HG02623 (cell line): ENCODE measurements at regions not wholly inside any gene's neighbourhood (a gene's known extent, or its start where the extent isn't known, plus 50 kb on each side); places are given as distances from the start of the nearest gene placed in this dataset.
"Not testable (repeated sequence)": the region's sequence is repeated elsewhere in the genome, so short reads cannot be mapped to it uniquely, and the experiment has no call there.

Source experiments
- ATAC-seq: cut with Tn5 transposase; IDR thresholded peaks from one replicate; pipeline ENCODE4 v1.9.1; 2021; ENCODE audit warnings: moderate library complexity; ENCODE audit not compliant: unreplicated experiment

DNA sequence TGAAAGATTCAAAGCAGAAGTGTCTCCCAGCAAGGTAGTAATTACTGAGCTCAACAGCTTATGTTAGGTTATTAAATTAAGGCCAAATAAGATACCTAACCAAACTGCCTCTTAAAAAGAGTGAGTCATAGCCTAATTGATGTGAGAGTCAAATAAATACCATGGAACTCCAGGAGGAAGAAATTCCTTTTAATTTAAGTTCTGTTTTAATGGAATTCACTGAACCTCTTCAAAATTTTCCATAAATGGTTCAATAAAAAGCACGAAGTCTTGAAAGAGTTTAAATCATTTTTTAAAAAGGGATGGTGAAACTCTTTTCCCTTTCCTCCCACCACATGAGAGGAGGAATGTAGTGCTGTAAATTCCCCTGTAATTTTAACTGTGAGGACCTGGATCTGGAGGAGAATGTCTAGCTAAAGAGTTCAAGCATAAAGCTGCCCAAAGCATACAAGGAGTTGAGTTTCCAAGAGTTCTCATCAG is 180.8 kb upstream of the MMADHC start:
- ATAC-seq: no peak

DNA sequence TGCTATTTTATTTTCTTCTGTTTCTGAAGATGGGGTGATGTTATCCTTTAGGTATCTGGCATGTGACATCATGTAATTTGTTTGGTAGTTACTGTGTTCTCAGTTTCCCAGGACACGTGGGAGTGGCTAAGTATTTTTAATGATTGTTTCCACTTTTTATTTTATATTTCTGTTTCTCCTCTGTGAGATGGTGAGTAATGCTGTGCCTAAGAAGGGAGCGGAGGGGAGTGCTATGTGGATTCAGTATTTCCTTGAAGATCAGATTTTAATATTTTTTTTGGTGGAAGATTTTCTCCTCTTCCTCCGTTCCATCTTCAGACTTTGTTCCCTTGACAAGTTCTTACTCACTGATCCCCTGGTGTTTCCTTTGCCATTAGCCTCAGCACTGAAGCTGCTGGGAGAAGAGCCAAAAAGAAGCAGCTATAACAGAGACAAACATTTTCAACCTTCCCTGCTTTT is 180.0 kb upstream of the MMADHC start:
- ATAC-seq: no peak

DNA sequence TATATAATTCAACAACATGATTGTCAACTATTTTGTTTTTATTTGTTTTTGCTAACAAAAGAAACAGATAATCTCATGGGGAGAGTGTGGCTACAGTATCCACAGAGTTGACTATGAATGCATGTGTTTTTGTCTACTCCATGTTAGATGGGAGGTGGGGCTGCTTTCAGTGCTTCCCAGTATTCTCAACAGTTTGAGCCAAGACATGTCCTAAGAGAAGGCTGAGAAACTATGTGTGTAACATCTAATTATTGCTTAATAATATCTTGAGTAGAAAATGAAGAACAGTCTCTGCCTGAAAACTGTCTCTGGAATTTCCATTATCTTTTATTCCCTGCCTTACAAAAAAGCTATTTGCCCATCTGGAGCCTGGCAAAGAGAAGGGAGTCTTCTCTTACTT is 178.8 kb upstream of the MMADHC start:
- ATAC-seq: no peak

DNA sequence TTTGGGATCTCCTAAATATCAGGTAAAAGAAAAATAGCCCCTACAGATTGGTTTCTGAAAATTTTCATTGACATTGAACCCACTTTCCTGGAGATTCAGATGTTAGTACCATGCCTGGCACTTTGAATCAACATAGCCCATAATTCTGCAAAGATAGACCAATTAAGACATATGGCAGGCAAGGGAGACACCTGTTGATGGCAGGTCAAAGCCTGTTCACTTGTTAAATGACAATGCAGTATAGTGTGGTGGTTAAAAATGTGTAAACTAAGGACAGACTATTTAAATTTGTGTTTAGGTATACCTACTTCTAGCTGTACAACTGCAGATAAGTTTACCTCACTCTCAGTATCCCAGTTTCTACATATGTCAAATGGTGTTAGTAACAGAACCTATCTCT is 178.1 kb upstream of the MMADHC start:
- no peak for ATAC-seq

DNA sequence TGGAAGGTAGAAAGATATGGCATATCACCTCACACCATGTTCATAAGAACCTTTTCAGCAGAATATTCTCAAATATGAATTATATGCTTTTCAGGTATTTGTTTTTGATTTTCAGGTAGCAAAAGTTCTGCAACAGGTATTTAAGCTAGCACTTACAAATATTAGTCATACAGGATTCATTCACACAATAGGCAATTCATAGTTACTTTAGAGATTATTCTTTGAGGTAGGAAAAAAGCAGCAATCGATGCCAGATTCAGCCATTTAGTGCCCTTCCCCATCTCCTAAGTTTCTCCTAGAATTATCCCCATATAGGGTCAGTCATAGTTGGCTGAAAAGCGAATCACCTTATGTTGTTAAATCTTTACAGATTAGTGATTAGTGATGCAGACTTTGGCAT is 177.4 kb upstream of the MMADHC start:
- ATAC-seq: no peak

DNA sequence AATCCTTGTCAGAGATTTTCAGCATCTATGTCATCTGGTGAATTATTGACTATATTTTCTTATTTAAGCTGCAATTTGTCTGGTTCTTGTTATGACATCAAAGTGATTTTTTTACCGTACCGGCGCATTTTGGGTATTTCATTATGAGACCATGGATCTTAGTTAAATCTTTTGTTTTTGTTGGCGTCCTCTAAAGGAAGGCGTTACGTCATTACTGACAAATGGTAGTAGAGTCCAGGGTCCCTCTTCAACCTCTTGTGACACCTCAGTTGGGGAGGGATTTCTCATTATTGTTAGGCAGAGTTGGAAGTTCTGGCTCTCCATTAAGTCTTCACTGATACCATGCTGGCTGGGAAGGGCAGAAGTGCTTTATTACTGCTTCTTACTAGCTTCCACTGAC is 175.8 kb upstream of the MMADHC start:
- no peak for ATAC-seq

DNA sequence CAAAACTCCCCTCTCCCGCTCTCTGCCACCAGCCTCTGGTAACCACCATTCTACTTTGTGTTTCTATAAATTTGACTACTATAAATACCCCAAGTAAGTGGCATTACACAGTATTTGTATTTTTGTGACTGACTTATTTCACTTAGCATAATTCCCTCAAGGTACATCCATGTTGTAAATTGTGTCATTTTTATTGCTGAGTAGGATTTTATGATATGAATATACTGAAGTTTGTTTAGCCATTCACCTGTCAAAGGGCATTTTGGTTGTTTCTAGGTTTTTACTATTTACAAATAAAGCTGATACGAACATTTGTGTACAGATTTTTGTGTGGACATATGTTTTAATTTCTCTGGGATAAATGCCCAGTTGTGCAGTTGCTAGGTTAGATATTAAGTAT is 174.0 kb upstream of the MMADHC start:
- ATAC-seq: no peak

DNA sequence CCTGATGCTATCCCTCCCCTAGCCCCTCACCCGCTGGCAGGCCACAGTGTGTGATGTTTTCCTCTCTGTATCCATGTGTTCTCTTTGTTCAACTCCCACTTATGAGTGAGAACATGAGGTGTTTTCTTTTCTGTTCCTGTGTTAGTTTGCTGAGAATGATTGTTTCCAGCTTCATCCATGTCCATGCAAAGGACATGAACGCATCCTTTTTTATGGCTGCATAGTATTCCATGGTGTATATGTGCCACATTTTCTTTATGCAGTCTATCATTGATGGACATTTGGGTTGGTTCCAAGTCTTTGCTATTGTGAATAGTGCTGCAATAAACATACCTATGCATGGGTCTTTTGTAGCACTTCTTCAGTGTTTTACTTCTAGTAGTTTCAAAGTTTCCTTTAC is 171.8 kb upstream of the MMADHC start:
- not testable (repeated sequence) for ATAC-seq

DNA sequence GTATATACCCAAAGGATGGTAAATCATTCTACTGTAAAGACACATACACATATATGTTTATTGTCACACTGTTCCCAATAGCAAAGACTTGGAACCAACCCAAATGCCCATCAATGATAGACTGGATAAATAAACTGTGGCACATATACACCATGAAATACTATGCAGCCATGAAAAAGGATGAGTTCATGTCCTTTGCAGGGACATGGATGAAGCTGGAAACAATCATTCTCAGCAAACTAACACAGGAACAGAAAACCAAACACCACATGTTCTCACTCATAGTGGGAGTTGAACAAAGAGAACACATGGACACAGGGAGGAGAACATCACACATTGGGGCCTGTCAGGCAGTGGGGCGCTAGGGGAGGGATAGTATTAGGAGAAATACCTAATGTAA is 167.1 kb upstream of the MMADHC start:
- not testable (repeated sequence) for ATAC-seq

DNA sequence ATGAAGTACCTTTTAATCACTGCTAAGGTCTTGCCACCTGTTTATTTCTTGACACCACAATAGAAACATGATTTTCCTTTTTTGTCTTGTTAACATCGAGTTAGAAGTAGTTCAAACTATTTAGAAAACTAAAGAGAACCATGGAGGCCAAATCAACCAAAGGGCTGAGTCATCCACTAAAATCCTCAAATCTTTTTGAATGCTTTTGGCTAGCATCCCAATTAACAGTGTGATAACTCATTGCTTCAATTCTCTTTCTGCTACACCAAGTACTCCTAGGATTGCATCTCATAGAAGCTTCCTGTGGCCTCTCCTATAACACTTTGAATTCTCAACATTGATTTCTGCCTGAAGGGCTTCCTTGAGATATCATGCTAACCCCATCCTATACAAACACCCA is 159.9 kb upstream of the MMADHC start:
- no peak for ATAC-seq

DNA sequence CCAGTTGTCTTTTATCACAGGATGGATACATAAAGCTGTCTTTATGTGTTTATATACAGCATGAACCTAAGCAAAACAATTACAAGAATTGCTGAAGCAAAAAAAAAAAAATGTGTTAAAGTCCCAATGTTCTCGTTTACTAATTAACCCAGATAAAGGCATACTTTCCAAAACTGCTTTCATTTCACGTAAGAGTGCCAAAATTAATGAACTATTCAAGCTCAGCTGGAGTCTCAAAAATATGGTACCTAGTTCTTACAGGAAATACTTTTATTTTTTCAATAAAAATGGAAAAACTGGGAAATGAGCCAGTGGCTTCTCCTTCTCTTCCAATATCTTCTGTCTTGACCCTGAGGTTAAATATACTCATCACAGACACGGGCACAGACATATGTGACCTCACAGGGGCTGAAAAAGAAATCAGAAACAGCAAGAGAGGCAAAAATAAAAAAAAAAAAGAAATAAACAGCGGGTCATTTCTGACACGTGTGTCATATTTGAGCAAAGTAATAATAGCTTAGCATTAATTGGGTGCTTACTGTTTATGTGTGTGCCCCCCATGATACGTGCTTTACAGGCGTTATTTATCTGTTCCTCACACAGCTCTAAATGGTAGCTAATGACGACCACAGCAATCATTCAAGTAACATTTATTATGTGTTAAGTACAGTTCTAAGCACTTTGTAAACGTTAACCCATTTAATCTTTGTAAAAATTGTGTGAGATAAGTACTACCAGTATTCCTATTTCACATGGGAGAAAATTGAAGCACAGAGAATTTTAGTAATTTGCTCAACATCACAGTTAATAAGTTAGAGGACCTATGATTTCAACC is 158.0 kb upstream of the MMADHC start:
- ATAC-seq: no peak

DNA sequence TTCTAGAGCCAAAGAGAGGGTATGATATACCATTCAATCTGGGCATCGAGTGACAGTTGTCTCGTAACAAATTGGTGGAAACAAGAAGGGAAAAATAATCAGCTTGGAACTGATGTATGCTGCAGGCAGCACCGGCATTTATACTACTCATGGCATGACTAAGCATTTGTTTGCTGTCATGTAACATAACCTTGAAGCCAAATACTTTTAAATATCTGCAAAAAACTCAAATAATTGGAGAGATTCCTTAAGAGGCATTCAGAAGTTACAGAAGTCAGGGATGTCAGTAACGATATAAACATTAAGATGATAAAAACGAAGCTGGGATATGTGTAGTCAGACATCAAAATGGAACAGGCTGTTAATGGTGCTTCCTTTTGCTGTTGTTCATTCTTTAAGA is 157.3 kb upstream of the MMADHC start:
- ATAC-seq: no peak

DNA sequence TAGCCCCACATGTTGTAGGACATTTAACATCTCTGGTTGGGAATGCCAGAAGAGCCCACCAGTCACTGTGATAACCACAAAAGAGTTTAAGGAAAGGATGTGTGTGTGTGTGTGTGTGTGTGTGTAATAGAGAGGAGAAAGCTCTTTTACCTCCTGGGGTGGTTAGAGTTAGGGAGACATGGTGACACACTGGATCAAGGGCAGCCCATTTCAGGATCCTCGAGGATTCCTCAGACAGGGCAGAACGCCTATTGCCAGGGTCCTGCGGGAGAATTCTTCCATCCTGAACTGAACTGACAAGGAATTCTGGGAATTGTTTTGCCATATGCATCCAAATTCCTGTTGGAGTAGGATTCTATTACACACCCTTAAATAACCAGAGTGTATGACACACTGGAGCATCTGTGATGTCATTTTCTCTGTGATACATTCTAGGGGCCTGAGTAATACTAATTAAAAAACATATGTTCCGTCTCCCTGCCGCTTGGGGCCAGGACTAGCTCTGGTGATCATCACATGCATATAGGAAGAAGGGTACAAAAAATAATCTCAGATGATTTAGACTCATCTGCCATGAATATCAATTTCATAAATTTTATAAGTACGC is 156.4 kb upstream of the MMADHC start:
- no peak for ATAC-seq

DNA sequence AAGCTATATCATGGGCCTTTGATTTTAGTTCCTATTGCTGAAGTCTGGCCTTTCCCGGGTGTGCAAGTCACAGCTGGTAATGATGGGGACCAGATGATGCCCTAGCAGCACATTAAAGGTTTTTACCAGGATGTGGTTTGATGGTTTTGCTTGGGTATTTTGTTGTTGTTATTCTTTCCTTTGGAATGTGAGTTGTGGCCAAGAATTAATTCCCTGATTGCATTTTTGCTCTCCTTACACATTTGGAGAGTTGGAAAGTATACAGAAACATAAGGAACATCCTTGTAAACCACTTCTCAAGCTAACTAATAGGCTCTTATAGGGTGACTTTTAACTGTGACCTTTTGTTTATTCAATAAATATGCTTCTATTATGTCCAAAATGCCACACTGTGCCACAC is 154.1 kb upstream of the MMADHC start:
- no peak for ATAC-seq

DNA sequence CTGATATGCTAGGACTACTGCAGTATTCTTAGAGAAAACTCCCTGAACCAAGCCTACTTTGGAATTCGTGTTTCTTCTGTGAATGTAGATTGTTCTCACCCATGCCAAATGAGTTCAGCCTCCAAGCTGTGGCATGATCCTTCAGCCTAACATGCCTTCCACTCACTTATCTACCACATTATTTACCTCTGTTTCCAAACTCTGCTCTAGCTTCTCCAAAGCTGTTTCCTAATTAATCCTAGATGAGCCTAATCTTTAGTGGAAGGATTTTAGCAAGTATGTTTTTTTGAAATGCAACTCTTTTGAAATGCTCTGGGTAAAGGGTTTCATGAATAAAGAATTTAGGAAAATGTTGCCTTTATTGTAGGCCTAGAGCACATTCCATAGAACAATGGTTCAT is 152.9 kb upstream of the MMADHC start:
- no peak for ATAC-seq

DNA sequence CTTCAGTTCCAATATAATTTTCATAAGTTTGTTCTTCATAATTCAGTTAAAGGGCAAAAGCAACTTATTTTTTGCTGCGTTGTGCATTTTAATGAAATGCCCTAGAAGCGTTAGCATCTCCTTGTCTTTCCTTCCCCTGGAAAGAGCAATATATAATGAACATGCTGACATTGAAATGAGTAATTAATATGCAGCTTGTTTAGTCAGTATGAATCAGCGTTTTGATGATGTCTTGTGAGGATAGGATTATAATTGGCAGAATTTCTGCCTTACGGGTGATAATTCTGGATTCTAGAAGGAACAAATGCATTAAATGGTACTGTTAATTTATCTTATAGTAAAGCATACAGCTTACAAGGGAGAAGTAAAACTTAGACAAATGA is 152.3 kb upstream of the MMADHC start:
- no peak for ATAC-seq

DNA sequence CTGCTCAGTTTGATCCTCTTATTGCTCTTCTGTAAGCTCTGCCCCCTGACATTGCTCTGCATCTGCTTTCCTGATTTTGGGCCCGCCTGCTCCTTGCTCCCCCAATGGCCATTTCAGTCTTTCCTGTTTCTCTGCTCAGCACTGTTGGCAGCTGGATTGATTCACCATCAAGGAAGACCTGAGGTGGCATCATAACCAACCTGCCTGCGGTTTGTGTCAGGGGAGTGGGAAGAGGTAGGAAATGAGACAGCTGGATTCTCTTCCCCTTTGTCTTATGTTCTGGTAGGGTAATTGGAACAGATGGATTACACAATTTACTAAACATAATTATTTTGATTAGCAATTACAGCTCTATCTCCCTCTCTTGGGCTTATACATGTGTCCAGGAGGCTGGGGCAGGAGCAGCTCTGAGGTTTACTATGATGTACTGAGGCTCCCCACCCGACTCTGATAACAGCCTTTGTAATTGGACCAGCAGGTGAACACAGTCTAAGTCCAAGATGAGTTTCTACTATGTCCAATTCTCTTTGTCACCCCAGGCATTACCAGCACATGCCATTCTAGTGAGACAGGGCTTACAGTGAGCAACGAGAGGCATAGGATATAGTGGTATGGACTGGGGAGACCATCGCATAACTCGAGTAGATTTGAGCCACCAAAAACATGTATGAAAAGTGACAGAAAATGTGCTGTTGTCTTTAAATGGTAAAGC is 151.8 kb upstream of the MMADHC start:
- ATAC-seq: no peak

DNA sequence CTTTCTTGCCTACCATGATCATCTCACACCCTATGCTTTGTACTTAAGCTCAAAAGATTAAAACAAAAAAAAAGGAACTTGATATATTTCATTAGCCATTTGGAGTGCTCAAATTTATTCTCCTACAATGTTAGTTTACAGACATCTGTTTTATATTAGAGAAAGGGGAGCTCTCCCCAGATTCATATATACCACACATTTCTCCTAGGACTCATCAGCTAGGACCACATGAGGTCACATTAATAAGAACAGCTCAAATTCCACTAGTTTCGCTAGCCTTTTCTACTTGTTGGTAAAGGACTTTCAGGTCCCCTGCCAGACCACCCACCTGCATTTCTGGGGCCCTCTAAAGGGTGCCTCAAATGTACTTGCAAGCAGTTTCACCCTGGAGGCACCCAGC is 151.2 kb upstream of the MMADHC start:
- no peak for ATAC-seq

DNA sequence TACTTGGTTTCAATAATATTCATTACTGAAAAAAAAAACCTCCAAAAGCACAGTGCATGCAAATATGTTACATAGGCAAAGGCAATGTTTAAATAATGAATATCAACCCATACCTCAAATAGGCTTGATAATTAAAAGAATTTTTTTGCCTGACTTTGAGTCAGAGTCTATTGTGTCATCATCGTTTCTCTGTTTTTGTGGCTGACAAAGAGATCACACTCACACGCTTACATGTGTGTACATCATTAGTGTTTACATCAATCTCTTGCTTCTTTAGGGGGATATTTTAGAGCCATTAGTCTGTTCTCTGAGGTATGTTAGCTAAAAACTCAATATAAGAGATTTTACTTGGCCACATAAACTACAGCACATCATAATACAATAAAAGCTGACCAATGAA is 150.3 kb upstream of the MMADHC start:
- no peak for ATAC-seq

DNA sequence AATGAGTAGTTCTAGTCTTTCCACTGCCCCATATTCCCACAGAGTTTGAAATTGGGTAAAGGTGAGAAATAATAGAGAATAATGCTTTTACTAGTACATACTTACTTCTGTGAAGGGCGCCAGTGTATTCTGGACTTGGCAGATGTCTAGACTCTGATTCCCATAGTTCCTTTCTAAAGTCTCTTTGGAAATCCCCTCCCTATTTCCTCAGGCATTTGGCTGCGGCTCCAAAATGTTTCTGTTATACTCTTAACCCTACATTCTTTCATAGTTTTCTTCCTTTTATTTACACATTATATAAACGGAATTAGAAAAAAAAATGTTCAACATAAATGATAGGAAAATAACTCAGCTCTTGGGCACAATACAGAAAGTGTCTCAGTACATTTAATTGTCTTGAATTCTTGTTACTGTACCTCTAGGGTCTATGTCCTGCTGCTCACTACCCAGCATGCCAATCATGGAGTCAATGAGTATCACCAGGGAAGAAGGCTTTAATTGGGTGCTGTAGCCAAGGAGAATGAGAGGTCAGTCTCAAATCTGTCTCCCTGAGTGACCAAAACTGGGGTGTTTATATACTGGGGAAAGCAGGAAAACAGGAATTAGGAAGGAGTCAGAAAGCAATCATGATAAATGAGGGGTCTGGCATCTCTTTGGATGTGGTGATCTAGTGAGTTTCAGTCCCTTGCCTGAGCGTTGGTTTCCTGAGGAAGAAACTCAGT is 147.8 kb upstream of the MMADHC start:
- ATAC-seq: no peak

DNA sequence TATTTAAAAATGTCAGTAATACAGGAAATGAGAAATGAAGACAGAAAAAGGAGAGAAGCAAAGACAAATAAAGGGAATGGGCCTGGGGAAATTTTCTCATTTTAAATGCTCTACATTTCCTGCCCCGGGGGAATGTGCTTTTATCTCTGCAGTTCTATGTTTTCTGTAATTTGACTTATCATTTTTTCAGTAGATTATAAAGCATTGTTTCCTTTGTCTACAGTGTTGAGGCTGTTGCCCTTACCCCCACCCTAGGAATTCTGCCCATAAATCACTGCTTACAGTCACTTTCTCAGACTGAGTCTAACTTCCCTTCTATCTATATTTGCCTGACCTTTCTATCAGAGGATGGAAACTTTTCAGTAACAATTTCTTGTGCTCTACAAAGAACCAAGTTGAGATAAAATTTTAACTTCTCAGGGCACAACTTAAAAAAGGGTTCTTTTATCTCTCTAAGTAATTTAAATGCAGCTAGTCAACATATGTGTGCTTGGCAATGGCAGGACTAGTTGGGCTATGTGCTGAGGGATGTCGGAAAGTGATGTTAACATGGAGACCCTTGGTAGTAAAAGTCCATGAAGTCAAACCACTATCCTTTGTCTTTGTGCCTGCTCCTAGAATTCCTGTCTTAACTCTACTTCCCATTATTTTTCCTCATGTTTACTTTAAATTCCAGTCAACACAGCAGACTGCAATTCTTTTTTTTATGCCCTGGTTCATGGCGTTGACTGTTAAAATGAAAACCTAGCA is 146.5 kb upstream of the MMADHC start:
- no peak for ATAC-seq
